HG03432 (cell line): ENCODE measurements at regions not wholly inside any gene's neighbourhood (a gene's known extent, or its start where the extent isn't known, plus 50 kb on each side); places are given as distances from the start of the nearest gene placed in this dataset.
"Not testable (repeated sequence)": the region's sequence is repeated elsewhere in the genome, so short reads cannot be mapped to it uniquely, and the experiment has no call there.

ENCODE experiments used
- ATAC-seq: cut with Tn5 transposase; IDR thresholded peaks from one replicate; pipeline ENCODE4 v1.9.1; 2021; ENCODE audit warnings: mild to moderate bottlenecking, moderate library complexity; ENCODE audit not compliant: unreplicated experiment

DNA sequence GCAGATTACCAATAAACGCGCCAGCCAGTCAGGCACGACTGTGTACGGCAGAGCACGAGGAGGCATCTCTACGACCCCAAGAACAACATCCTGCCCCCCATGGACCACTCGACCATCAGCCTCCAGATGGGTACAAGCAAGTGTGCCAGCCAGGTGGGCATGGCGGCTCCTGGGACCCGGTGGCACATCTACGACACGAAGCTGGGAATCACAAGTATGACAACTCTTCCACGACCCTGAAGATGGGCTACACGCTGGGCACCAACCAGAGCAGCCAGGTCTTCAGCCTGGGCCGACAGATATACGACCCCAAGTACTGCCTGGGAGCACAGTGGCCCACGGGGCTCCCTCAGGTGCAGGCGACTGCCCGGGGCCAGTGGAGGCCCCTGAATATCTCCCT, 217.6 kb downstream of the POTED start:
- no peak for ATAC-seq

DNA sequence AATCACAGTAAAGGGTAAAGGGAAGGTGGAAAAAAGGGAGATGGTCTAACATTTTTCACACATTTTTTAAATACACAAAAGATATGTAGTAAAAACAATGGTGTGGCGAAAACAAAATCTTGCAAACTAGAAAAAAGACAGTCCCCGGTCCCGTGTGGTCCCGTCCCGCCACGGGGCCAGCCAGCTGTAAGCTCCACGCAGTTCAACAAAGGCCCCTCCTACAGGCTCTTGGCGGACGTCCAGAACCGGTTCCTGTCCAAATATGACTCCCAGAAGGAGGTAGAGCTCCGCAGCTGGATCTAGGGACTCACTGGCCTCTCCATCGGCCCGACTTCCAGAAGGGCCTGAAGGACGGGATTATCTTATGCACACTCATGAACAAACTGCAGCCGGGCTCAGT, 216.9 kb downstream of the POTED start:
- ATAC-seq = not testable (repeated sequence)

DNA sequence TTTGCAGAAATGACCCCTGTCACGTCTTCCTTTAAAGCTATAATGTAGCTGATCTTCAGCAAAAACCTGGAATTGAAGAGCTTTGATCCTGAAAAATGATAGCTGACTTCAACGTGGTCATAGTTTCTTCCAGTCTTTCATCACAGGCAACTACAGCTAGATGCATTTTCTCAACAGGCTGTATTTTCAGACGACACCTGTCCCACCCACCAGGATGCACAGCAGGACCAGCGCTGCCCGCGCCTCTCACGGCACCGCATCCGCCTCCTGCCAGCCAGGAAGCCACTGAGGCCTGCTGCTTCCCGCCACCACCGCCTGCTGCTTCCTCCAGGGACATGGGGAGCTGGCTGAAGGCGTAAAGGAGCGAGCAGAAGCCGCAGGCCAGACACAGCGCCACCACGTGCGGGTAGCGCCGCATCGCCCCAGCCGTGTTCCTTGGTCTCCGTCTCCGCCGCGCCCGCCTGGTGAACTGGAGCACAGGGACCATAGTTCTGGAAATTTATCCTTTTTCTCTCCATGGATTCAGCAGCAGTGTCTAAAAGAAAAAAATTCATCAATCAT, 215.7 kb downstream of the POTED start:
- not testable (repeated sequence) for ATAC-seq

DNA sequence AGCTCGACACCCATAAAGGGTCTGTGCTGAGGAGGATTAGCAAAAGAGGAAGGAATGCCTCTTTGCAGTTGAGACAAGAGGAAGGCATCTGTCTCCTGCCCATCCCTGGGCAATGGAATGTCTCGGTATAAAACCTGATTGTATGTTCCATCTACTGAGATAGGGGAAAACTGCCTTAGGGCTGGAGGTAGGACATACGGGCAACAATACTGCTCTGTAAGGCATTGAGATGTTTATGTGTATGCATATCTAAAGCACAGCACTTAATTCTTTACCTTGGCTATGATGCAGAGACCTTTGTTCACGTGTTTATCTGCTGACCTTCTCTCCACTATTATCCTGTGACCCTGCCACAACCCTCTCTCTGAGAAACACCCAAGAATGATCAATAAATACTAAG, 210.7 kb downstream of the POTED start:
- not testable (repeated sequence) for ATAC-seq

DNA sequence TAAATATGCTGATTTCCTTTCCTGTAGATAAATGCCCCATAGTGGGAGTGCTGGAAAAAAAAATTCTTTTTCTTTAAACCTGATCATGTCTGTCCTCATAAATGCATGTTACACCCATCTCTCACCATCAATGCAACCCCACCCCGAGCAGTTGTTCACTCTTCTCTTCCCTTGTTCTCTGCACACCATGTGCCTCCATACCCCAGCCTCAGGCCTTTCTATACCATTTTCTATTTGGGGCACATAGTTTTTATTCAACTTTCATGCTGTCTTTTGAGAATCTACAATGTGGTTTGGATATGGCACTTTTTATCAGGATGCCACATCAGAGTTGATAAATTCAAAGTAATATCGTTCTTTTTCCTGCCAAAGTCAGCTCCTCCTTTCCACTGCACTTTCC, 202.6 kb downstream of the POTED start:
- ATAC-seq = not testable (repeated sequence)

DNA sequence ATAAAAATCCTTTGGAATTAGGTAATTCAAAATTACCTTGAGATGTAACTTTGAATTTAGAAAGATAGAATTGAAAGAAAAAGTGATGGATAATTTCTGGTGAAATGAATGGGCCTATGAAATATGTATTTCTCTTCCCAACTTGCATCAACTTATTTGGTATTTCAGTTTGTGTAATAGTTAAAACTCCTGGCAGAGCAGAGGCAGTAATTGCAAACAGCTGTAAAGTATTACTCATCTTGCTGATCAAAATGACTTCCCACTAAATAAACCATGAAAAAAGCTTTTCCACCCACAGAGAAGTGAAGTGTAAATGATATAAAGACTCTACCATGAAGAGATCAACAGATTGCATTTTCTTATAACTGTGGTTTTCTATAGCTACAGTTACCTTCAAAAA, 201.0 kb downstream of the POTED start:
- ATAC-seq = not testable (repeated sequence)

DNA sequence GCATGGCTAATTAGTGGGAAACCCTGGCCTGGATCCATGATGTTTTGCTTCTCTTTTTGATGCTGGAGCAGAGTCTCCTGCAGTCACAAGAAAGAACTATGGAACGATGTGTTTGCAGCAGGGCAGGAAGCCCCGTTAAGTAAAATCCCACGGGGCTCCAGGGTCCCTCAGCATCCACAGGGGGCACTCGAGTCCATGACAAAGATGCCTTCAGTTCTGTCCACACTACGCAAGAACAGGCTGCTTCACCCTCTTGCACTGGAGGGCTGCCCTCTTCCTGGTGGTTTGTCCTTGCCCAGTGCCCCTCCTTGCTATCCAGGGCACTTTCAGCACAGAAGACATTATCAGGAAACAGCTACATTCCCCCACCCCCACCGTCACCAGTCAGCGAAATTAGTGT, 196.9 kb downstream of the POTED start:
- not testable (repeated sequence) for ATAC-seq

DNA sequence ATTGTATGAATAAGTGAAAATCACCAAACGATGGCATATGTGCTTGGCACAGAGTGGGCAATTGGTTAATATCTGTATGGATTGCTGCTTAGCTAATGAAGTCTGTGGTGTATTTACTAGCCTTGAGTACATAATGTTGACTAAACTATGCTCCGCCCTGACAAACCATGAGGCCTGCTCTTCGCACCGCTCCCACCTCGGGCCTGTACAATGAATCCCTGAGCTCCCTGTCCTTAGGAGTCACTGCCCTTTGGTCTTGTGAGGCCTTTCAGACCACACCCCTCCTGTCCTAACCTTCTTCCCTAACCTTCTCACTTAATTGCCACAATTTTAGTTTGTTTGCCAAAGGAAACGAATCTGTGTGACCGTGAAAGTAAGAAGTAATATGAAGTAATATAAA, 193.2 kb downstream of the POTED start:
- not testable (repeated sequence) for ATAC-seq
